Ishikawa (cell line): ENCODE measurements at regions not wholly inside any gene's neighbourhood (a gene's known extent, or its start where the extent isn't known, plus 50 kb on each side); places are given as distances from the start of the nearest gene placed in this dataset.

Source experiments
- CEBPB ChIP-seq: IDR thresholded peaks from 2 replicates; pipeline ENCODE4 v1.6.1; 2012
- CREB1 ChIP-seq: IDR thresholded peaks from 2 replicates; pipeline ENCODE4 v1.6.1; 2012; ENCODE audit warnings: low read depth
- EGR1 ChIP-seq: IDR thresholded peaks from 2 replicates; pipeline ENCODE4 v1.6.1; 2012
- EP300 ChIP-seq: IDR thresholded peaks from 2 replicates; pipeline ENCODE4 v1.6.1; 2012; ENCODE audit warnings: borderline replicate concordance
- FOXM1 ChIP-seq: IDR thresholded peaks from 2 replicates; pipeline ENCODE4 v1.6.1; 2012; ENCODE audit warnings: low read depth, borderline replicate concordance
- NFIC ChIP-seq: IDR thresholded peaks from 2 replicates; pipeline ENCODE4 v1.6.1; 2012
- RAD21 ChIP-seq: IDR thresholded peaks from 2 replicates; pipeline ENCODE4 v1.6.1; 2012; ENCODE audit warnings: low read depth
- TAF1 ChIP-seq: IDR thresholded peaks from 2 replicates; pipeline ENCODE4 v1.6.1; 2012; ENCODE audit warnings: low read depth, mild to moderate bottlenecking
- TCF12 ChIP-seq: IDR thresholded peaks from 2 replicates; pipeline ENCODE4 v1.6.1; 2012; ENCODE audit warnings: low read depth
- TEAD4 ChIP-seq: IDR thresholded peaks from 2 replicates; pipeline ENCODE4 v1.6.1; 2012
- YY1 ChIP-seq: IDR thresholded peaks from 2 replicates; pipeline ENCODE4 v1.6.1; 2012; ENCODE audit warnings: low read depth
- ZBTB7A ChIP-seq: IDR thresholded peaks from 2 replicates; pipeline ENCODE4 v1.6.1; 2012; ENCODE audit warnings: low read depth
- TF ChIP-seq, protein P1 (sequence below): IDR thresholded peaks from 2 replicates; pipeline ENCODE4 v1.6.1; 2012; ENCODE audit warnings: low read depth, mild to moderate bottlenecking
- TF ChIP-seq, protein P2 (sequence below): IDR thresholded peaks from 2 replicates; pipeline ENCODE4 v1.6.1; 2012
- TF ChIP-seq, protein P3 (sequence below): IDR thresholded peaks from 2 replicates; pipeline ENCODE4 v1.6.1; 2012

DNA sequence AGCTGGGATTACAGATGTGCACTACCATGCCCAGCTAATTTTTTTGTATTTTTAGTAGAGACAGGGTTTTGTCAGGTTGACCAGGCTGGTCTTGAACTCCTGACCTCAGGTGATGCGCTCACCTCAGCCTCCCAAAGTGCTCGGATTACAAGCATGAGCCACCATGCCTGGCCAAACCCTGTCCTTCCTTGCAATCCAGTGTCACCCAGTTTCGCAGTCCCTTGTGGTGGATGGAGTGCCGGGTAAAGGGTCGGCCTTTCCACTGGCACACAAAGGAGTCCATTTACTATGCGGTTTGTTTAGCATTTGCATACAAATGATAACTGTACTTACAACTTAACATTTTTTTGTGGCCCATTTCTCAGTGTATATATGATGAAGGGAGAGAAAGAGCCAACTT lies 99.3 kb upstream of the TIAM2 start:
- TF ChIP-seq ZBTB7A (no peak), FOXM1 (no peak), TEAD4 (no peak), CREB1 (no peak), EGR1 (no peak), EP300 (no peak), CEBPB (no peak), YY1 (no peak), TAF1 (no peak), TCF12 (no peak)
- TF ChIP-seq, protein P1, sequence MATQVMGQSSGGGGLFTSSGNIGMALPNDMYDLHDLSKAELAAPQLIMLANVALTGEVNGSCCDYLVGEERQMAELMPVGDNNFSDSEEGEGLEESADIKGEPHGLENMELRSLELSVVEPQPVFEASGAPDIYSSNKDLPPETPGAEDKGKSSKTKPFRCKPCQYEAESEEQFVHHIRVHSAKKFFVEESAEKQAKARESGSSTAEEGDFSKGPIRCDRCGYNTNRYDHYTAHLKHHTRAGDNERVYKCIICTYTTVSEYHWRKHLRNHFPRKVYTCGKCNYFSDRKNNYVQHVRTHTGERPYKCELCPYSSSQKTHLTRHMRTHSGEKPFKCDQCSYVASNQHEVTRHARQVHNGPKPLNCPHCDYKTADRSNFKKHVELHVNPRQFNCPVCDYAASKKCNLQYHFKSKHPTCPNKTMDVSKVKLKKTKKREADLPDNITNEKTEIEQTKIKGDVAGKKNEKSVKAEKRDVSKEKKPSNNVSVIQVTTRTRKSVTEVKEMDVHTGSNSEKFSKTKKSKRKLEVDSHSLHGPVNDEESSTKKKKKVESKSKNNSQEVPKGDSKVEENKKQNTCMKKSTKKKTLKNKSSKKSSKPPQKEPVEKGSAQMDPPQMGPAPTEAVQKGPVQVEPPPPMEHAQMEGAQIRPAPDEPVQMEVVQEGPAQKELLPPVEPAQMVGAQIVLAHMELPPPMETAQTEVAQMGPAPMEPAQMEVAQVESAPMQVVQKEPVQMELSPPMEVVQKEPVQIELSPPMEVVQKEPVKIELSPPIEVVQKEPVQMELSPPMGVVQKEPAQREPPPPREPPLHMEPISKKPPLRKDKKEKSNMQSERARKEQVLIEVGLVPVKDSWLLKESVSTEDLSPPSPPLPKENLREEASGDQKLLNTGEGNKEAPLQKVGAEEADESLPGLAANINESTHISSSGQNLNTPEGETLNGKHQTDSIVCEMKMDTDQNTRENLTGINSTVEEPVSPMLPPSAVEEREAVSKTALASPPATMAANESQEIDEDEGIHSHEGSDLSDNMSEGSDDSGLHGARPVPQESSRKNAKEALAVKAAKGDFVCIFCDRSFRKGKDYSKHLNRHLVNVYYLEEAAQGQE, result no peak
- TF ChIP-seq, protein P2, sequence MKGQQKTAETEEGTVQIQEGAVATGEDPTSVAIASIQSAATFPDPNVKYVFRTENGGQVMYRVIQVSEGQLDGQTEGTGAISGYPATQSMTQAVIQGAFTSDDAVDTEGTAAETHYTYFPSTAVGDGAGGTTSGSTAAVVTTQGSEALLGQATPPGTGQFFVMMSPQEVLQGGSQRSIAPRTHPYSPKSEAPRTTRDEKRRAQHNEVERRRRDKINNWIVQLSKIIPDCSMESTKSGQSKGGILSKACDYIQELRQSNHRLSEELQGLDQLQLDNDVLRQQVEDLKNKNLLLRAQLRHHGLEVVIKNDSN, result no peak

DNA sequence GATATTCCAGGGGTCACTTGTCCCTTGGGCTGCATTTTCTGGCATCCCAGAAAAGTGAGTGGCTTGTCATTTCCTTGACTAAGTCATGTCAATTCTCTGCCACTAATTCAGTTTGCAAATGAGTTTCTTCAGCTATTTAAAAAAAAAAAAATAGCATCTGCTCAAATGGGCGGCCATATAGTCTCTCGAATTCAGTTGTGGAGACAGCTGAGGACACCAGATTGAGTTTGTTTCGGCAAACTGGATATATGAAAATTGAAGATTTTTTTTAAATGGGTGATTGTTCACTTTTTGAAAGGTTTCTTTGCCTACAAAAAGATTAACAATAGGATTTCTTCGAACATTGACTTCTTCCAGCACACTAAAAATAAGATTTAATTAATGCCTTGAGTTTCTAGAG lies 96.3 kb upstream of the TIAM2 start:
- TF ChIP-seq, protein P1, result no peak
- TF ChIP-seq TCF12, result no peak
- TF ChIP-seq EP300, result no peak
- TF ChIP-seq NFIC, result no peak
- no peak for TF ChIP-seq TEAD4
- no peak for TF ChIP-seq RAD21
- TF ChIP-seq TAF1, result no peak
- no peak for TF ChIP-seq EGR1

DNA sequence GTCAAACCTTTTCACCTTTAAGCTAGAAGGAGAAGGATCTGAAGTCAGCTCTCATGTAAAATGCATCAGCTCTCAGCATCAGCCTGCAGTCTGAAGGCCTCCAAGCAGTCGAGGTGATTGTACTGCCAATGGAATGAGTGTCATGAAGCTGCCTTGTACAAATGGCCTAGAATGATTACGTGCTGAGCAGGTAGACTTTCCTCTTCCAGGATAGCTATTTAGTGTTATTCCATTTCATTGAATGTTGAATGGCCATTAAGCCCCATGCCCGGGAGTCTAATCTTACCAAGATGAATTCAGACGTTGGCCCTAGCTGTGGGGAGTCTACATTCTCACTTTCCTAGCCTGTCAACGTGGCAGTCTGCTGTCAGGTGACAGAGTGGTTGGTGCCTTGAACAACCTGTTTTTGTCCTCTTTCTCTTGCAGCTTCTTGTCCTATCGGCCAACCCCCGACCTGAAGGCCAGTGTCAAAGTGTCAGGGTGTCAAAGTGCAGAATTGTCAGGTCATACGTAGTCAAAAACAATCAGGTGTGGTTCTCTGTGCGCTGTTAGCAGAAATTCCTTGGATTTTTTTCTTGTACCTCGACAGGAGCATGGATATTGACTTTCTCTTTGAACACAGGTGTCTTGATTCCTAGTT lies 95.2 kb upstream of the TIAM2 start:
- TF ChIP-seq TCF12 (no peak), YY1 (no peak), TEAD4 (no peak), TAF1 (no peak), ZBTB7A (no peak), EGR1 (no peak), CREB1 (no peak)
- TF ChIP-seq, protein P1, result no peak
- TF ChIP-seq, protein P2, result no peak
- TF ChIP-seq, protein P3, sequence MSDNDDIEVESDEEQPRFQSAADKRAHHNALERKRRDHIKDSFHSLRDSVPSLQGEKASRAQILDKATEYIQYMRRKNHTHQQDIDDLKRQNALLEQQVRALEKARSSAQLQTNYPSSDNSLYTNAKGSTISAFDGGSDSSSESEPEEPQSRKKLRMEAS, result no peak

DNA sequence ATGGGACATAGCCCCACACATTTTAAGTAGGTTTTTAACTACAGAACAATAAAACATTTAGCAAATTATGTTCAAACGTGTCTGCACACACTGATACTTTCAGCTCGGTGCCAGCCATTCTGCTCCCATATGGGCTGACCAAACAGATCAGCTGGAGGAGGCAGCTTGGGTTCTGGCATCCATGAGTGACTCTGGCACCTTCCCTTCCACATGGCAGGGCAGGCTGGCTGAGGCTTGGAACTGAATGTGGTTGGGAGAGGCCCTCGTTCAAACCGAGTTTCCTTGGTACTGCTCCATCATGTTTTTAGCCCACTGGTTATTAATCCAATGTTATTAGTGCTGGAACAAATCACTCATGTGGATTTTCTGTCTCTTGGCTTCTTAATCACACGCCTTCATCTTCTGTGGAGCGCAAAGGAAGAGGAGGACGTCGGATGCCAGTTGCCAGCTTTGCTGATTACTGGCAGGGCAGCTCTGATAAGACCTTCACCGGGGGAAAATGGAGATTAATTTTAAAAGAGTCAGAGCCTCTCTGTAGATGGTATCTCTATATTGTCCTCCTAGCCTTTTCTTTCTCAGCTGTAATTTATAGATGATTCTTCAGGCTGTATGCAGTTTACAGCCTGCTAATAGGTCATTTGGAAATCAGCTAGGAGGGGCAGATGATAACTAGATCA lies 93.1 kb upstream of the TIAM2 start:
- TF ChIP-seq CEBPB (no peak), TAF1 (no peak)

DNA sequence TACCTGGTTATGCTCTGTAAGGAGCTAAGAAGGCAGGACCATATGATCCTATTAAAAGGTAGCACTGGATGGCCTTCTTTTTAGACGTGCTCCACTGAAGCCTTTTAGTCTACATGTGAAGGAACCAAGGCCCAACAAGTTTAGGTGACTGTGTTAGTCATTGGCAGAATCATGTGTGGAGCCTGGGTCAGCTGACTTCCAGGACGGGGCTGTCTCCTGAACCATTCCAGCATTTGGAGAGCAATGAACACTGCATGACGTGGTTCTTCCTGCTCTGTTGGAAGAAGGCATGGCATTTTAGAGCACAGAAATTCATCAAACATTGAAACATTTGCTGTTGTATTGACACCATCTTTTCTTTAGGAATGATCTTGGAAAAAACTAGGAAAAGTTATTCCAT lies 87.8 kb upstream of the TIAM2 start:
- TF ChIP-seq ZBTB7A, result no peak
- TF ChIP-seq, protein P2, result no peak
- no peak for TF ChIP-seq NFIC
- TF ChIP-seq FOXM1, result no peak
- no peak for TF ChIP-seq TAF1
- TF ChIP-seq YY1, result no peak
- TF ChIP-seq, protein P1, result no peak
- no peak for TF ChIP-seq CEBPB
- TF ChIP-seq, protein P3, result no peak
- TF ChIP-seq EP300, result no peak
- no peak for TF ChIP-seq TCF12
